ENCODE measurements at regions not wholly inside any gene's neighbourhood (a gene's known extent, or its start where the extent isn't known, plus 50 kb on each side); places are given as distances from the start of the nearest gene placed in this dataset.

- no peak overlapping the region for H3K4me3 ChIP-seq
- DNase-seq: no peak
- no peak for TF ChIP-seq EP300 (IDR thresholded peaks at IDR 0.05)
- no peak for TF ChIP-seq POLR2A (IDR thresholded peaks at IDR 0.05)
- TF ChIP-seq, protein P1, sequence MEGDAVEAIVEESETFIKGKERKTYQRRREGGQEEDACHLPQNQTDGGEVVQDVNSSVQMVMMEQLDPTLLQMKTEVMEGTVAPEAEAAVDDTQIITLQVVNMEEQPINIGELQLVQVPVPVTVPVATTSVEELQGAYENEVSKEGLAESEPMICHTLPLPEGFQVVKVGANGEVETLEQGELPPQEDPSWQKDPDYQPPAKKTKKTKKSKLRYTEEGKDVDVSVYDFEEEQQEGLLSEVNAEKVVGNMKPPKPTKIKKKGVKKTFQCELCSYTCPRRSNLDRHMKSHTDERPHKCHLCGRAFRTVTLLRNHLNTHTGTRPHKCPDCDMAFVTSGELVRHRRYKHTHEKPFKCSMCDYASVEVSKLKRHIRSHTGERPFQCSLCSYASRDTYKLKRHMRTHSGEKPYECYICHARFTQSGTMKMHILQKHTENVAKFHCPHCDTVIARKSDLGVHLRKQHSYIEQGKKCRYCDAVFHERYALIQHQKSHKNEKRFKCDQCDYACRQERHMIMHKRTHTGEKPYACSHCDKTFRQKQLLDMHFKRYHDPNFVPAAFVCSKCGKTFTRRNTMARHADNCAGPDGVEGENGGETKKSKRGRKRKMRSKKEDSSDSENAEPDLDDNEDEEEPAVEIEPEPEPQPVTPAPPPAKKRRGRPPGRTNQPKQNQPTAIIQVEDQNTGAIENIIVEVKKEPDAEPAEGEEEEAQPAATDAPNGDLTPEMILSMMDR (IDR thresholded peaks at IDR 0.05): no peak
- no peaks in the 10 kb centered on the region for H3K9me3 ChIP-seq
- H3K27me3 ChIP-seq: no peaks in the 10 kb centered on the region
- no peak overlapping the region for H3K27ac ChIP-seq
- WGBS, 3 donors: 95 to 98% (median 95%) methylated on average over 32 to 35 of the region's 35 CpGs
- H3K36me3 ChIP-seq: no peaks in the 10 kb centered on the region
- intact Hi-C loops (cut with DNase I): no loop called here
- H3K4me1 ChIP-seq (ENCODE audit: insufficient read depth): no peaks in the 10 kb centered on the region
These were observed 103.3 kb downstream of the PTPRS start for GRCh38 chr19:5237190-5237780.

GRCh38 chr19:5235458-5236219 is 105.0 kb downstream of the PTPRS start:
- no peak for TF ChIP-seq EP300 (IDR thresholded peaks at IDR 0.05)
- TF ChIP-seq, protein P1 (IDR thresholded peaks at IDR 0.05): no peak
- TF ChIP-seq POLR2A (IDR thresholded peaks at IDR 0.05): no peak
- no peaks in the 10 kb centered on the region for H3K36me3 ChIP-seq
- no peak overlapping the region for H3K4me3 ChIP-seq
- no peak overlapping the region for H3K27ac ChIP-seq
- no peaks in the 10 kb centered on the region for H3K4me1 ChIP-seq (ENCODE audit: insufficient read depth)
- 96 to 97% (median 96%) methylated on average over 12 of the region's 12 CpGs for WGBS, 3 donors
- intact Hi-C loops (cut with DNase I): no loop called here
- no peaks in the 10 kb centered on the region for H3K9me3 ChIP-seq
- DNase-seq: no peak
- H3K27me3 ChIP-seq: no peaks in the 10 kb centered on the region

GRCh38 chr19:5234412-5234811 is 106.2 kb downstream of the PTPRS start:
- Histone ChIP-seq H3K27me3 (no peaks in the 10 kb centered on the region), H3K9me3 (no peaks in the 10 kb centered on the region), H3K27ac (no peak overlapping the region), H3K36me3 (no peaks in the 10 kb centered on the region), H3K4me1 (ENCODE audit: insufficient read depth) (no peaks in the 10 kb centered on the region), H3K4me3 (no peak overlapping the region)
- TF ChIP-seq POLR2A (IDR thresholded peaks at IDR 0.05) (no peak), EP300 (IDR thresholded peaks at IDR 0.05) (no peak)
- TF ChIP-seq, protein P1 (IDR thresholded peaks at IDR 0.05): no peak
- WGBS, 3 donors: 92 to 100% (median 96%) methylated on average over 3 of the region's 3 CpGs
- no peak for DNase-seq
- intact Hi-C loops (cut with DNase I): no loop called here

DNA sequence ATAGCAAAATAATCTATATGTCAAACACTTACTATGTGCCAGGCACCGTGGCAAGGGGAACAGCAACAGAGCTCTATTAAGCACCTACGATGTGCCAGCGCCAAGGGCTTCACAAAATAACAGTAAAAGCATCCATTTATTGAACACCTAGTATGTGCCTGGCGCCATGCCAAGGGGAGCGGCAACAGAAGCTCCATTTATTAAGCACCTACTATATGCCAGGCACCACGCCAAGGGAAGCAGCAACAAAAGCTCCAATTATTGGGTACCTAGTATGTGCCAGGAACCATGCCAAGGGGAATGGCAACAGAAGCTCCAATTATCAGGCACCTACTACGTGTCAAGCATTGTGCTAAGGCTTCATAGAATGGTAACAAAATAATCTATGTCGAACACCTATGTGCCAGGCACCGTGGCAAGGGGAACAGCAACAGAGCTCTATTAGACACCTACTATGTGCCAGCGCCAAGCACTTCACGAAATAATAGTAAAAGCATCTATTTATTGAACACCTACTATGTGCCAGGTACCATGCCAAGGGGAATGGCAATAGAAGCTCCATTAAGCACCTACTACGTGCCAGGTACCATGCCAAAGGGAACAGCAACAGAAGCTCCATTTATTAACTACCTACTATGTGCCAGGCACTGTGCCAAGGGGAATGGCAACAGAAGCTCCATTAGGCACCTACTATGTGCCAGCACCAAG is 107.7 kb downstream of the PTPRS start:
- 88 to 95% (median 93%) methylated on average over 12 of the region's 12 CpGs for WGBS, 3 donors
- DNase-seq: no peak
- TF ChIP-seq, protein P1 (IDR thresholded peaks at IDR 0.05): no peak
- TF ChIP-seq EP300 (IDR thresholded peaks at IDR 0.05) (no peak), POLR2A (IDR thresholded peaks at IDR 0.05) (no peak)
- no peaks in the 10 kb centered on the region for H3K27me3 ChIP-seq
- H3K4me3 ChIP-seq: no peak overlapping the region
- H3K36me3 ChIP-seq: no peaks in the 10 kb centered on the region
- intact Hi-C loops (cut with DNase I): no loop called here
- no peak overlapping the region for H3K27ac ChIP-seq
- no peaks in the 10 kb centered on the region for H3K4me1 ChIP-seq (ENCODE audit: insufficient read depth)
- no peaks in the 10 kb centered on the region for H3K9me3 ChIP-seq

All from ovary (tissue), 7 donors.